GM20431 (cell line): ENCODE measurements at regions not wholly inside any gene's neighbourhood (a gene's known extent, or its start where the extent isn't known, plus 50 kb on each side); places are given as distances from the start of the nearest gene placed in this dataset.
"Not testable (repeated sequence)": the region's sequence is repeated elsewhere in the genome, so short reads cannot be mapped to it uniquely, and the experiment has no call there.

ENCODE experiments used
- in situ Hi-C: fragments of 300-500 bp; cut with MseI, MboI; formaldehyde crosslinking; loops from one replicate; pipeline ENCODE4 v1.15.0; 2020; ENCODE audit warnings: low sequenced_read_pairs; ENCODE audit not compliant: unreplicated experiment

- in situ Hi-C loops: no loop called here
Observed at GRCh38 chr1:38680801-38681510, 178.6 kb downstream of the RRAGC start.

GRCh38 chr1:38677756-38678155, 181.8 kb downstream of the RRAGC start:
- in situ Hi-C loops: no loop called here

GRCh38 chr1:38677311-38677710, 182.3 kb downstream of the RRAGC start:
- in situ Hi-C loops: no loop called here

- in situ Hi-C loops: no loop called here
Observed at GRCh38 chr1:38672692-38673091, 186.9 kb downstream of the RRAGC start.

- in situ Hi-C loops: no loop called here
Observed at GRCh38 chr1:38671221-38671620, 188.4 kb downstream of the RRAGC start.

- in situ Hi-C loops: no loop called here
Observed at GRCh38 chr1:38670544-38671122, 188.9 kb downstream of the RRAGC start.

- in situ Hi-C loops: no loop called here
Observed at GRCh38 chr1:38667626-38668025, 191.9 kb downstream of the RRAGC start.

GRCh38 chr1:38662126-38662525, 197.4 kb downstream of the RRAGC start:
- in situ Hi-C loops: no loop called here

DNA sequence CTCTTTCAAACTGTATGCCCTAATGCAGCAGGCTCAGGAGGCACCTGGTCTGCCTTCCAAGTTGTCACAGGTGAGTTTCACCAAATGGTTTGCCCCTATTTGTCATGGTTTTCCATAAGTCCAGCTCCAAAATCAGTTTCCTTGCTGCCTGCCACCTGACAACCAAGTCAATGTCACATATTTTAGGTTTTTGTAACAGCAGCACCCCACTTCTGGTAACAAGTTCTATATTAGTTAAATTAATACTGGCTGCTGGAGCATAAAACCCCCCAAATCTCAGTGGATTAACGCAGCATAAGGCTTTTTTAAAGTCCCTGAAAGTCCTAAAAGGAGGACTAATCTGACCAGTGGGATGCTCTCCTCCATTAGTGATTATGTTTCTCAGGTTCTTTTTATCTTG, 200.7 kb downstream of the RRAGC start:
- in situ Hi-C loops: no loop called here

GRCh38 chr1:38657873-38658272, 201.7 kb downstream of the RRAGC start:
- in situ Hi-C loops: no loop called here

DNA sequence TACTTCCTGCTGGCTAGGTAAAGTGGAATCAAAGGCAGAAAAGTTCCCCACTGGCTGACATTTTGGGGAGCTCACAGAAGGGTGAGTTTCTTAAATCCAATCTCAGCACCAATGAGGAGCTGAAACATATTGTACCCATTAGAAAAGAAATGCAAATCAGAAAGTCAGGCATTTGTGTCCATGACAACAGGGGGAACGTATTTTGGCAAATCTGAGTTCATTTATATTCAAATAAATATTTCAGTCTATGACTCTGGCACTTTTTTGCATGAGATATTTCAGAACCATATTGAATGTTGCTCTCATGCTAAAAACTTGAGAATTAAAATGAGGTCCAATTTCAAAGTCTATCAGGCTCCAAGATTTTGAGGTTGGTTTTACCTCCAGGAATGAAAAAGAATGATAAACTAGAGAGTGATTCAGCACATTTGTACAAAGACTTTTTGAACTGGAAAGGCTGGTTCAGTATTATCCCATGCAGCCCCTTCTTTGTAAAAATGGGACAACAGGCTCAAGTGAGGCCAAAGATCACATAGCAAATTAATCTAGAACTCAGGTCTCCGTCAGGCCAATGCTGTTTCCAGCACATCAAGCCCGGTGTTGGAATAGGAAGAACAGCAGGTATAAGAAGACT, 202.2 kb downstream of the RRAGC start:
- in situ Hi-C loops: no loop called here

GRCh38 chr1:38656726-38657125, 202.8 kb downstream of the RRAGC start:
- in situ Hi-C loops: no loop called here

GRCh38 chr1:38652217-38652616, 207.4 kb downstream of the RRAGC start:
- in situ Hi-C loops: no loop called here

GRCh38 chr1:38651669-38652068, 207.9 kb downstream of the RRAGC start:
- in situ Hi-C loops: no loop called here

DNA sequence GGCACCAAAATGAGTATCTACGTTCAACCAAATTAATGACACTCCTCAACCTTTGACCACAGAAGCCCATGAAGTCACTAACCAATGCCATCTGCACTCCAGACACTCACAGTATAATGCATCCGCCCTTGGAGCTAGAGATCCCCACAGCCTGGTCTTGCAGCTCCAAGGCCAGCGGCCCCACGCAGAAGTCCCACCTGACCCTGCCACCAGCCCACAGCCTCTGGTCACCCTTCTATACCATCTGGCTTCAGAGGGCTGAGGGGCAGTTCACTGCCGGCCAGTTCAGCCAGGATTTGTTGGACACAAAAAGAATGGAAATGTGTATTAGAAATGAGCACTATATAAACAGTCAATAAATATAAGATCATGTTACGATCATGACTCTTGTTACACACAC, 211.2 kb downstream of the RRAGC start:
- in situ Hi-C loops: no loop called here

DNA sequence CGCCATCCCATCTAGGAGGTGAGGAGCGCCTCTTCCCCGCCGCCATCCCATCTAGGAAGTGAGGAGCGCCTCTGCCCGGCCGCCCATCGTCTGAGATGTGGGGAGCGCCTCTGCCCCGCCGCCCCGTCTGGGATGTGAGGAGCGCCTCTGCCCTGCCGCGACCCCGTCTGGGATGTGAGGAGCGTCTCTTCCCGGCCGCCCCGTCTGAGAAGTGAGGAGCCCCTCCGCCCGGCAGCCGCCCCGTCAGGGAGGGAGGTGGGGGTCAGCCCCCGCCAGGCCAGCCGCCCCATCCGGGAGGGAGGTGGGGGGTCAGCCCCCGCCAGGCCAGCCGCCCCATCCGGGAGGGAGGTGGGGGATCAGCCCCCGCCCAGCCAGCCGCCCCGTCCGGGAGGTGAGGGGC, 212.2 kb downstream of the RRAGC start:
- in situ Hi-C loops: not testable (repeated sequence)

DNA sequence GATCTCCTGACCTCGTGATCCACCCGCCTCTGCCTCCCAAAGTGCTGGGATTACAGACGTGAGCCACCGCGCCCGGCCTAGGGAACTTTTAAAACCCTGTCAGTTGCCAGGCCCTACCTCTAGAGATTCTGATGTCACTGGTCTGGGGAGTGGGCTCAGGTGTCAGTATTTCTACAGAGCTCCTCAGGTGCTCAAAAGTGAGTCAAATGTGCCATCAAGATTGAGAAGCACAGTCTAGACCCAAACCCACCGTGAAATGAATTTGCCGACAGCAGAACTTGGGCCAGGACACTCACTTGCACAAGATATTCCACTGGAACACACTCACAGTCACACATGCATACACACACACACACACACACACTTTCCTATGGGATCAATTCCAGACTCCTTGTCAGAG, 215.5 kb downstream of the RRAGC start:
- in situ Hi-C loops: no loop called here

DNA sequence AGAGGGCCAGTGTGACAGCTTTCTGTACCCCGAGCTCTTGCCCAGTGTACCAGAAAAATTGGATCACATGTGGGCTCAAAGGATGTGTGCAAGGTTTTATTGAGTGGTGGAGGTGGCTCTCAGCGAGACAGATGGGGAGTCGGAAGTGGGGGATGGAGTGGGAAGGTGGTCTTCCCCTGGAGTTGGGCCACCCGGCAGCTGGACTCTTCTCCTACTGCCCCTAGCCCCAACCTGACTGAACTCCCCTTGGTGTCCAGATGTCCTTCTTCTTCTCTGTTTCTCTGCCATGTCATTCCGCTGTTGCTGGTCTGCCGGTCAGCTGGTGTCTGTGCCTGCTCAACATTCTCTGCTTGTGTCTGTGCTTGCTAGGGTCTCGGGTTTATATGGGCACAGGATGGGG, 217.9 kb downstream of the RRAGC start:
- in situ Hi-C loops: no loop called here

DNA sequence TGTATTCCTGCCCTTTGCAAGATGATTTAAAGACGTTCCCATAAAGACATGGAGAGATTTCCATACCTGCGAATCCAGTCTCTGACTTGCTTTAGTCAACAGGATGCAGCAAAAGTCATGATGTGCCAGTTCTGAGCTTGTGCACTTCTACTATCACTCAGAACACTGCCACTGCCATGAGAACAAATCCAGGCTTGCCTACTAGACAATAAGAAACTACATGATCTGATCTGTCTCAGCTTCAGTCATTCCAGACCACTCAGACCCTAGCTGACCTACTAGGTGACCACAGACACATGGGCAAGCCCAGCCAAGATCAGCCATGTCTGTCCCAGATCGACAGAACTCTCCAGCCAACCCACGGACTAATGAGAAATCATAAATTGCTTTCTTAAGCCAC, 219.2 kb downstream of the RRAGC start:
- in situ Hi-C loops: no loop called here

GRCh38 chr1:38628241-38628640, 231.3 kb downstream of the RRAGC start:
- in situ Hi-C loops: no loop called here

DNA sequence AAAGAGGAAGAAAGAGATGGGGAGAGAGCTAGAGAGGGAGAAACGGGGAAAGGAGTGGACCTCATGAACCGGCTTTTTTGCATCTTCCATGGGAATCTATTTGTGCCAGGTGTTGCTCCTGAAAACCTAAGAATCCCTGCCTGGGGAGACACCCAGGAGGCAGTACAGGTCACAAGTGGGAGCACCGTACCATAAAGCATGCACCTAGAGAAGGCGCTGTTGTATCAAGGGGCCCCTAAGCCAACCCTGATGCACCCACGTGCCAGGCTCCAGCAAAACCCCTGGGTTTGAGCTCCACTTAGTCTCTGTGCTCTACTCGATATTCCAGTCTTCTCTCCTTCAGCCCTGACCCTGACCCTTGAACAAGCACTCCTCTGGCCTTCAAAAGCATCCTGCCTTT, 233.6 kb downstream of the RRAGC start:
- in situ Hi-C loops: no loop called here
